HFF-Myc (cell line): ENCODE measurements at regions not wholly inside any gene's neighbourhood (a gene's known extent, or its start where the extent isn't known, plus 50 kb on each side); places are given as distances from the start of the nearest gene placed in this dataset.

Experiments used
- DNase-seq: peaks from one replicate; pipeline ENCODE4 v3.0.0-alpha.2; 2011; ENCODE audit warnings: low read depth; ENCODE audit errors: extremely low read depth
- H3K4me3 ChIP-seq: replicated peaks from 2 replicates; pipeline ENCODE4 v1.5.1; 2011; ENCODE audit warnings: low read depth, mild to moderate bottlenecking, control low read depth, low read length
- CTCF ChIP-seq: IDR thresholded peaks from 2 replicates; pipeline ENCODE4 v1.5.1; 2012; ENCODE audit warnings: mild to moderate bottlenecking, low read depth, low read length, control low read depth; ENCODE audit errors: missing control alignments

- H3K4me3 ChIP-seq, result no peak overlapping the region
- no peak for TF ChIP-seq CTCF
- DNase-seq, result no peak
Measured at GRCh38 chr4:127307996-127308395, 324.8 kb upstream of the INTU start.

DNA sequence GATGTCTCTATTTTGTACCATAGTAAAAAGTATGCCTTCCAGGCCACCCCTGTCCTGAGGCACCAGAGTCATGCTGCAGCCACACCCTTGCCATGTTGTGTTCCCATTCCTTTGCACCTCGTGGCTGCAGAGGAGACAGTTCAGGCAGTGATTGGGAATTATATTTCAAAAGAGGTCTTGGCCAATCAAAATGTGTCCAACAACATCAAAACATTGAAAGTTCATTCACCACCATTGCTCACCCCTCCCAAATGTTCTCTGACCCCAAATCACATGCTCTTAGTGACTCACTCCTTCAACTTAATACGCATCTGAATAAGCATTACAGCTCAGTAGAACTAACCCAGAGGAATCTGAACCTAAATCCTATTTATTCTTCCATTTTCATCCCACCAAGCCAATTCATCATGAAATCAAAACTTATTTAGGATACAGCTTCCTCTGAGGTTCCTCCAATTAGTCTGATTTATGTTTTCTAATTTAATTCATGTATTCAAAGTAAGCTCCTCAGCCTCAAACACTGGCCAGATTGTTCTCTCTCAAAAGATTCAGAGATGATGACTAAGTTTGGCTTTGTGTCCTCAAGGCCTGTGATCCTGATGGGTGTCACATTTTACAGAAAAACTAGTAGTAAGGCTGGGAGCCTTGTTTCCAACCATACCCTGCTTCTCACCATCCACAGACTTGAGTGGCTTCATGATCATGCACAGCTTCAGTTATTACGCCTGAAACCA, 323.2 kb upstream of the INTU start:
- DNase-seq, result peak; percentile 39
- H3K4me3 ChIP-seq, result no peak overlapping the region
- no peak for TF ChIP-seq CTCF

- no peak for TF ChIP-seq CTCF
- no peak for DNase-seq
- H3K4me3 ChIP-seq, result no peak overlapping the region
Measured at GRCh38 chr4:127311371-127311770, 321.4 kb upstream of the INTU start.

DNA sequence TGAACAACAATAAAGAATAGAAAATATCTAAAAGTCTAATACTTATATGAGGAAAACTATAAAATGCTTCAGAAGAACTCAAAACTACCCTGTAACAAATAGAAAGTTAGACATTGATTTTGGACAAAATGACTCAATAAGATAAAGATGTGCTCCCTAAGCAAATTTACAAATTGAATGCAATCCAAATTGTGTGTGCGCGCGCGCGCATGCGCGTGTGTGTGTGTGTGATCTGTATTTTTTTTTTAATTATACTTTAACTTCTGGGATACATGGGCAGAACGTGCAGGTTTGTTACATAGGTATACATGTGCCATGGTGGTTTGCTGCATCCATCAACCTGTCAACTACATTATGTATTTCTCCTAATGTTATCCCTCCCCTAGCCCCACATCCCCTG, 320.8 kb upstream of the INTU start:
- DNase-seq, result no peak
- H3K4me3 ChIP-seq, result no peak overlapping the region
- no peak for TF ChIP-seq CTCF

GRCh38 chr4:127313767-127314166, 319.0 kb upstream of the INTU start:
- no peak overlapping the region for H3K4me3 ChIP-seq
- TF ChIP-seq CTCF, result no peak
- DNase-seq, result no peak

DNA sequence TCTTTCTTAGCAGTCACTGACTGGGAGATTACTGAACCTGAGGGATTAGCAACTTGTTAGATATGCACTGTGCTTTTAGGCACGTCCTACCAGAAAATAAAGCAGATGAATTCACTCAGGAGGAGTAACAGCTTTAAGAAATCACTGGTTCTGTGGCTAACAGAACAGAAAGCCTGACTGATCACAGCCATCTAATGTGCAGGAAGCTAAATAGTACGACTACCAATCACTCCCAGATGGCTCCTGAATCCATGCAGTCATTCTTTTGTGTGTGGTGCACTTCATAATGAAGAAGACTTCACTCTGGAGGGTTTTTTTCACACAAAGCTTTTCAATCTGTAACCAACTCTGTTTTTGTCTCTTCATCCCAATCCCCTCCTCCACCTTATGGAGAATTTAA, 305.3 kb upstream of the INTU start:
- no peak for TF ChIP-seq CTCF
- H3K4me3 ChIP-seq, result no peak overlapping the region
- DNase-seq, result no peak
